Neuronal stem cell (in vitro differentiated cells): ENCODE measurements at regions not wholly inside any gene's neighbourhood (a gene's known extent, or its start where the extent isn't known, plus 50 kb on each side); places are given as distances from the start of the nearest gene placed in this dataset.
A peak's percentile ranks its signal among the peaks of the same experiment; 100 is the strongest.

Source experiments
- DNase-seq: peaks from one replicate; pipeline ENCODE4 v3.0.0-alpha.2; 2013; ENCODE audit warnings: low spot score
- H2AFZ ChIP-seq: one replicate; pipeline ENCODE4 v1.6.1; 2013; ENCODE audit warnings: mild to moderate bottlenecking, low read length, inconsistent platforms
- H2AK5ac ChIP-seq: 2 replicates; pipeline ENCODE4 v1.6.1; 2013; ENCODE audit warnings: low read depth, mild to moderate bottlenecking, inconsistent platforms, low read length, moderate library complexity, mixed read lengths
- H2BK120ac ChIP-seq: 2 replicates; pipeline ENCODE4 v1.6.1; 2013; ENCODE audit warnings: low read depth, mild to moderate bottlenecking, inconsistent platforms, low read length, moderate library complexity, mixed read lengths
- H2BK12ac ChIP-seq: one replicate; pipeline ENCODE4 v1.6.1; 2013; ENCODE audit warnings: low read length, inconsistent platforms
- H2BK15ac ChIP-seq: 2 replicates; pipeline ENCODE4 v1.6.1; 2013; ENCODE audit warnings: mild to moderate bottlenecking, low read length, inconsistent platforms, mixed read lengths
- H2BK5ac ChIP-seq: one replicate; pipeline ENCODE4 v1.6.1; 2013; ENCODE audit warnings: inconsistent platforms, mild to moderate bottlenecking, low read length, moderate library complexity
- H3K14ac ChIP-seq: one replicate; pipeline ENCODE4 v1.6.1; 2013; ENCODE audit warnings: low read length, inconsistent platforms
- H3K18ac ChIP-seq: 2 replicates; pipeline ENCODE4 v1.6.1; 2013; ENCODE audit warnings: low read length, inconsistent platforms
- H3K23ac ChIP-seq: 2 replicates; pipeline ENCODE4 v1.6.1; 2013; ENCODE audit warnings: low read depth, mild to moderate bottlenecking, mixed read lengths, low read length, inconsistent platforms; ENCODE audit not compliant: poor library complexity
- H3K27ac ChIP-seq: replicated peaks from 3 replicates; pipeline ENCODE4 v1.5.1; 2013; ENCODE audit warnings: low read length, inconsistent platforms
- H3K27me3 ChIP-seq, 3 experiments: 2 replicates each; pipeline ENCODE4 v1.6.1; 2013; ENCODE audit warnings: low read length in 3 of 3, mild to moderate bottlenecking in 2 of 3, inconsistent platforms in 1 of 3, low read depth in 1 of 3, mixed read lengths in 1 of 3, moderate library complexity in 1 of 3; ENCODE audit not compliant: control insufficient read depth in 3 of 3, insufficient read depth in 3 of 3
- H3K36me3 ChIP-seq, 2 donors: replicated peaks in 1 of 2; 2 replicates each; pipeline ENCODE4 v1.6.1; 2013; ENCODE audit warnings: low read length in 2 of 2; ENCODE audit not compliant: control insufficient read depth in 2 of 2, insufficient read depth in 2 of 2
- H3K4ac ChIP-seq: 2 replicates; pipeline ENCODE4 v1.6.1; 2013; ENCODE audit warnings: inconsistent platforms, mild to moderate bottlenecking, low read length, moderate library complexity
- H3K4me1 ChIP-seq, 2 donors: 1 replicate in 1 of 2; 2 replicates in 1 of 2; pipeline ENCODE4 v1.6.1; 2013; ENCODE audit warnings: low read length in 2 of 2, low read depth in 1 of 2; ENCODE audit not compliant: control insufficient read depth in 2 of 2, insufficient read depth in 1 of 2
- H3K4me2 ChIP-seq: one replicate; pipeline ENCODE4 v1.6.1; 2013; ENCODE audit warnings: mild to moderate bottlenecking, low read length, inconsistent platforms; ENCODE audit not compliant: insufficient read depth, poor library complexity, severe bottlenecking
- H3K4me3 ChIP-seq, 2 donors: 2 replicates each; pipeline ENCODE4 v1.5.1; 2013; ENCODE audit warnings: low read length in 2 of 2, mild to moderate bottlenecking in 2 of 2, inconsistent platforms in 1 of 2, moderate library complexity in 1 of 2
- H3K79me1 ChIP-seq: one replicate; pipeline ENCODE4 v1.6.1; 2013; ENCODE audit warnings: low read depth, mild to moderate bottlenecking, inconsistent platforms, low read length, moderate library complexity
- H3K9ac ChIP-seq: one replicate; pipeline ENCODE4 v1.6.1; 2013; ENCODE audit warnings: mild to moderate bottlenecking, low read depth, low read length, inconsistent platforms; ENCODE audit not compliant: poor library complexity
- H3K9me3 ChIP-seq, 2 donors: replicated peaks in 1 of 2; 2 replicates each; pipeline versions ENCODE3 to v1.6.1; 2013; ENCODE audit warnings: low read length in 2 of 2, mild to moderate bottlenecking in 2 of 2, inconsistent platforms in 1 of 2, low read depth in 1 of 2, mixed read lengths in 1 of 2, moderate library complexity in 1 of 2; ENCODE audit not compliant: control insufficient read depth in 2 of 2, insufficient read depth in 1 of 2
- H4K8ac ChIP-seq: one replicate; pipeline ENCODE4 v1.6.1; 2013; ENCODE audit warnings: low read depth, mild to moderate bottlenecking, inconsistent platforms, low read length, moderate library complexity
- H4K91ac ChIP-seq: one replicate; pipeline ENCODE4 v1.6.1; 2013; ENCODE audit warnings: low read length, low read depth, mild to moderate bottlenecking, inconsistent platforms; ENCODE audit not compliant: poor library complexity
- WGBS, 2 donors: extraction: QIAGEN DNeasy Blood & Tissue Kit; methylation state at CpG; one replicate each; pipeline ENCODE4 v1.1.7; 2013; ENCODE audit warnings: missing lambda C conversion rate in 2 of 2, mixed read lengths in 1 of 2; ENCODE audit not compliant: insufficient read length in 2 of 2, insufficient replicate concordance in 1 of 2; ENCODE audit errors: extremely low coverage in 2 of 2; 5-methylcytosine and 5-hydroxymethylcytosine counted together

DNA sequence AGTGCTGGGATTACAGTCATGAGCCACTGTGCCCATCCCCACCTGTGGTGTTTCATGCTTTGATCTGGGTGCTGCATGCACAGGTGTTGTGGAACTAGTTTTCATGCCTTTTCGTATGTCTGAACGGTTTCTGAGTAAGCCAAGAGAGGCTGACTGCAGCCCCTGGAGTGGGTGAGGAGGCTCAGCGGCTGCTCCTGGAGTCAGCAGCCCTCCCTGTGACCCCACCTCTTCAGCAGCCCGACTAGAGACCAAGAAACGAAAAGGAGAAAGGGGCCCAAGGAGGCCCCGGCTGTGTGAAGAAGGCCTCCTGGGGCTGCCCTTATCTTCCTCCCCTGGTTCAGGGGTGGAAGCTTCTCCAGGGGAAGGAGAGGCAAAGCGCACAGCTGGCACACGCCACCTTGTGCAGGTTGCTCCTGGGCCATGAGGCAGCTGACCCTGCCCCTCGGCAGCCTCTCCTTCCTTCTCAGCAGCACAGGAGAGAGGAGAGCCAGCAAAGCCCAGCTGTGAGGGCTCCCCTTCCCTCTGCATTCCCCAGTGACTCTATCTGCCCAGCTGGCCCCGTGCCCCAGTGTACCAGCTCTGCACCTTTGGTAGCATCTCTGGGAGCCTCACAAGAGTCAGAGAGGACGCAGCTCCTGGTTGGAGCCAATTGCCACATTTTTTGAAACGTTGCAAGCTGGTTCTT, 182.5 kb upstream of the HS6ST1 start:
- Histone ChIP-seq H2BK120ac (no peak overlapping the region), H3K4me3 (no peak overlapping the region), H4K8ac (no peak overlapping the region), H2BK15ac (peak overlapping the region; percentile 12), H4K91ac (peak overlapping the region; percentile 25), H3K27ac (no peak overlapping the region), H3K18ac (peak overlapping the region; percentile 66), H3K14ac (no peak overlapping the region), H2AFZ (no peak overlapping the region), H2BK5ac (no peak overlapping the region), H3K4ac (no peak overlapping the region), H3K36me3 (no peaks in the 10 kb centered on the region), H3K9me3 (no peaks in the 10 kb centered on the region), H3K4me2 (no peak overlapping the region), H3K4me1 (peaks cover 0 to 4% of the 10 kb centered on the region in 2 donors), H3K23ac (peak overlapping the region; percentile 13), H2BK12ac (no peak overlapping the region), H3K9ac (peak overlapping the region; percentile 26), H2AK5ac (peak overlapping the region; percentile 57), H3K79me1 (no peaks in the 10 kb centered on the region), H3K27me3 (no peaks in the 10 kb centered on the region)
- DNase-seq, result no peak
- WGBS, 2 donors, result no CpG with 5 or more reads among the region's 12 CpGs

DNA sequence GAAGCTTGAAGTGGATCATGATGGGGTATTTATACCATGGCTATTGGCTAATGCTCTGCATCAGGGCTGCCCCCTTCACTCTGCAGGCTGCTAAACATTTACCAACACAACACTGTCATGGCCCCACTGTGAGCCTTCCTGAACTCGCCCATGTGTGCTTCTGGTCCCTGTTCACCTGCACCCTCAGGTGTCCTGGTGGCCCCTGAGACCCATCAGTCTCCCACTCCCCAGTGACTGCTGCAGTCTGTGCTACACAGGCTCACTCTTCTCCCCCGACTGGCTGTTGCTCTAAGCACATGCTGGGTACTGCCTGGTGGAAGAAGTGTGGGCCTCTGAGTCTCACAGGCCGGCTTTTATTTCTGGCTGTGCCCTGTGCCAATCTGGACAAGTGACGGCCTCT, 183.0 kb upstream of the HS6ST1 start:
- Histone ChIP-seq H3K4me3 (no peak overlapping the region), H4K8ac (no peak overlapping the region), H3K79me1 (no peaks in the 10 kb centered on the region), H3K4me1 (peaks cover 0 to 4% of the 10 kb centered on the region in 2 donors), H3K9ac (no peak overlapping the region), H2BK5ac (no peak overlapping the region), H4K91ac (no peak overlapping the region), H3K27ac (no peak overlapping the region), H3K4ac (no peak overlapping the region), H2AK5ac (peak overlapping the region; percentile 57), H3K36me3 (no peaks in the 10 kb centered on the region), H3K27me3 (no peaks in the 10 kb centered on the region), H2AFZ (no peak overlapping the region), H2BK15ac (peak overlapping the region; percentile 12), H3K23ac (no peak overlapping the region), H2BK120ac (no peak overlapping the region), H2BK12ac (no peak overlapping the region), H3K4me2 (no peak overlapping the region), H3K9me3 (no peaks in the 10 kb centered on the region), H3K18ac (peak overlapping the region; percentile 4), H3K14ac (no peak overlapping the region)
- no peak for DNase-seq
- no CpG with 5 or more reads among the region's 4 CpGs for WGBS, 2 donors

DNA sequence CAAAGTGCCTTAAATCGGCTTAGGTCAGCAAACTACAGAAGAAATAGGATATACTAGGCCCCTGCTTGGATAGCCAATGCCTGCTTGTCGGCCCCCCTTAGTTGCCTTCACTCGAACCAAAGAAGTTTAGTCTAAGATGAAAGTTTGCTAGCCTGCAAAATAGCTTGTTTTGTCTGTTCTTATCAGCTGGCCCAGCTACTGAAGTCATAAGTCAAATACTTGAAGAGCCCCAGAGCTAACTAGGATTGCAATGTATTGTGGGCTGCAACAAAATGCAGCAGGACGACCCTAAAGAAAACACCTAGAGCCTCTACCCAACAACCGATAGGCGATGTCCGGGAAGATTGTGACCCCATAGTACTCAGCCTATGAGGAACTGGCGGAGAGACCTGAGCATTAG, 183.5 kb upstream of the HS6ST1 start:
- Histone ChIP-seq H2AK5ac (no peak overlapping the region), H3K36me3 (no peaks in the 10 kb centered on the region)

DNA sequence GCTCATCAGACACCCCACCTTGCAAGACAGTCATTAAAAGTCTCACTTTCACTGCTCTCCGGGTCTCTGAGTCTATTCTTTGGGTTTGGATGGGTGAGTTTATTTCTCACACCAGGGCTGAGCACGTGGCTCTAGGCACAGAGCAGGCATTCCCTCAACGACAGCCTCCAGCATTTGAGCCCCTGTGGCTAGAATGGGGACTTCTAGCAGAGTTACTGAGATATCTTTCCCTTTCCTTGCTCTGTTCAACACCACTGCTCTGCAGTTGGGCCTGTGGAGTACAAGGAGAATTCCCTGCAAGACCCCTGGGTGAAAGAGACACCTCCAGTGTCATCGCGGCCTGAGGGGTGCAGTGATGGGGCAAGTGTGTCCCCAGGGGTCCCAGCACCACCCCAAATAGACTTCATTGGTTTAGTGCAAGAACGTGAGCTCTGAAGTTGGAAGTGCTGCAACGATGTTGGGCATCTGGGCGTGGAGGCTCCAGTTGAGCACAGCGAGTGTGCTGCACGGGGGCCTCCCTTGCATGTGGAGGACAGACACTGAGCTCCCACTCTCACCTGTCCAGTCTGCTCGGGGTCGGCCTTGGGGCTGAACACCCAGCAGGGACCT, 184.1 kb upstream of the HS6ST1 start:
- H3K36me3 ChIP-seq, result no peaks in the 10 kb centered on the region
- no peak overlapping the region for H3K14ac ChIP-seq
- no peak overlapping the region for H3K4me2 ChIP-seq
- no peaks in the 10 kb centered on the region for H3K79me1 ChIP-seq
- H2BK15ac ChIP-seq, result no peak overlapping the region
- no peak overlapping the region for H3K23ac ChIP-seq
- no peak overlapping the region for H3K4me3 ChIP-seq
- H2BK120ac ChIP-seq, result no peak overlapping the region
- H3K4me1 ChIP-seq, result peaks cover 0 to 4% of the 10 kb centered on the region in 2 donors
- no peak overlapping the region for H4K8ac ChIP-seq
- no peak overlapping the region for H4K91ac ChIP-seq
- H3K27ac ChIP-seq, result no peak overlapping the region
- H3K18ac ChIP-seq, result no peak overlapping the region
- H2AK5ac ChIP-seq, result no peak overlapping the region
- DNase-seq, result no peak
- H2AFZ ChIP-seq, result no peak overlapping the region
- H3K4ac ChIP-seq, result no peak overlapping the region
- H2BK5ac ChIP-seq, result no peak overlapping the region
- H3K9me3 ChIP-seq, result no peaks in the 10 kb centered on the region
- no CpG with 5 or more reads among the region's 12 CpGs for WGBS, 2 donors
- H2BK12ac ChIP-seq, result no peak overlapping the region
- no peaks in the 10 kb centered on the region for H3K27me3 ChIP-seq
- H3K9ac ChIP-seq, result no peak overlapping the region

More for the DNA sequence above, 183.5 kb upstream of the HS6ST1 start:
- Histone ChIP-seq H3K27me3 (no peaks in the 10 kb centered on the region), H3K27ac (no peak overlapping the region), H4K91ac (no peak overlapping the region), H3K18ac (no peak overlapping the region), H3K79me1 (no peaks in the 10 kb centered on the region), H3K9me3 (no peaks in the 10 kb centered on the region), H2BK5ac (no peak overlapping the region), H2BK12ac (no peak overlapping the region), H3K14ac (no peak overlapping the region), H3K23ac (no peak overlapping the region), H3K4me3 (no peak overlapping the region), H3K4me2 (no peak overlapping the region), H2BK15ac (no peak overlapping the region), H2AFZ (no peak overlapping the region), H4K8ac (no peak overlapping the region), H3K4me1 (peaks cover 0 to 4% of the 10 kb centered on the region in 2 donors), H3K4ac (no peak overlapping the region), H2BK120ac (no peak overlapping the region), H3K9ac (no peak overlapping the region)
- DNase-seq, result no peak
- WGBS, 2 donors, result no CpG with 5 or more reads among the region's 8 CpGs
